ENCODE measurements at regions not wholly inside any gene's neighbourhood (a gene's known extent, or its start where the extent isn't known, plus 50 kb on each side); places are given as distances from the start of the nearest gene placed in this dataset.

DNA sequence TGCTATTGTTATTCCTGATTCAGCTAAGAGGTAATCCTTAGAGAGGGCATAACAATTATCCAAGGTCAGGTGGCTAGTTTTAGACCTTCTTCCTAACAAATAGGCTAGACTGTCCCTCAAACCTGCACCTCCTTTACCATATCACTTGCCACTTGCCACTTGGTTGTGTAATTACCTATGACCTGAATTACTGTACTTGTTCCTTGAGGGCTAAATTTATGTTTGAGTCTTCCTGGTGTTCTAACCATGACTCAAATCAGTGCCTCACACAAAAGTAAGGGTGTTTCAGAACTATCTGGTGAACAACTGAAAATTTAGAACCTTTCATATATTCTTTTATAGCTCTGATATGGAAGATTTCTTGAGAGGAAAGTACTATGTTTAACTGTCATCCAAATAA, 365.8 kb upstream of the SEMA6D start:
- DNase-seq: no peak

DNA sequence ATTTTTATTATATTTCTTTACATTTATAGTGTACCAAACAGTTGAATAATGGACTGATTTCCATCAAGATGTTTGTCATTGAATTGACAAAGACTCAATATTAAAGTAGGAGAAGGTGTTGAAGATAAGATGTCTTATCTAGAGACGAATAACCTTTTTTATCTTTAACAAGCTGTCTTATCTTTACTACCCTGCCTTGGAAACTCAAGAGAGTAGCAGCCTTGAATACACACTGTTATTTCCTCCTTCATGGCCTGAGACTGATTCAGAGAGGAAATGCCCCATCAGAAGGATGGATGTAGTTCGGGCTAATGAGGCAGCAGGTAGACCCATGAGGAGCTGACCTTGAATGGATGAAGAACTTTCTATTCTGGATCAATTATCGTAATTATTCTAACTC, 365.1 kb upstream of the SEMA6D start:
- DNase-seq: no peak

DNA sequence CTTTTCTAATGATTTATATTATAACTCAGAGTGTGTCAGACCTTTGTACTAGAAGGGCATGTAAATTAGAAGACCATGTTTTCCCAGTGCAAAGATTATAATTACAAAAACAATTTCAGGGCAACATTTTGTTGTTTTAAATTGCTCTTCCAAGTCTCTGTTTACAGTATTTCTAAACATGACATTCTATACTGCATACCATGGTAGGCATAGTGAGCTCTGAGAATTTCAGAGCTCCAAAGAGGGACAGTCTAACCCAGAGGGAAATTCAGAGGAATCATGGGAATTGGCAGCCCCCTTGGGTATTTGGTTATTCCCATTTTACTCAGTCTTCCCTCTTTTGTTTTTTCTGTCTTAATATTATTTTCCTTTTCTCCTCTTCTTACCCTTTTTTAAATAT, 361.5 kb upstream of the SEMA6D start:
- DNase-seq: no peak

DNA sequence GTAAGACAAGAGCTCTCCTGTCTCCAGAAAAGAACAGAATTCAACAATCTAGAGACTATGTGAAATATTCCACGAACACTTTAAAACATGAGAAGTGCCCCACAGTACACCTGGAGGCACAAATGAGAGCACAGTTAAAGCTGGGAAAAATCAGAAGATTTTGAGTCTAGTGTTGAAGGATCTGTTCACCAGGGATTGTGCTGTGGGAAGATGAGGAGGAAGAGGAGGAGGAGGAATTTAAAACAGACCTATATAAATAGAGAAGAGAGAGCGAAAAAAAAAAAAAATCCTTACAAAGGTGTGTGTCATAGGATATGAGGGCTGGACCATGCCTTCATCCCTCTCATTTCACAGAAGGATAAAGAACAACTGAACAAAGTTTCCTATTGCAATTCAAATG, 361.0 kb upstream of the SEMA6D start:
- no peak for DNase-seq

DNA sequence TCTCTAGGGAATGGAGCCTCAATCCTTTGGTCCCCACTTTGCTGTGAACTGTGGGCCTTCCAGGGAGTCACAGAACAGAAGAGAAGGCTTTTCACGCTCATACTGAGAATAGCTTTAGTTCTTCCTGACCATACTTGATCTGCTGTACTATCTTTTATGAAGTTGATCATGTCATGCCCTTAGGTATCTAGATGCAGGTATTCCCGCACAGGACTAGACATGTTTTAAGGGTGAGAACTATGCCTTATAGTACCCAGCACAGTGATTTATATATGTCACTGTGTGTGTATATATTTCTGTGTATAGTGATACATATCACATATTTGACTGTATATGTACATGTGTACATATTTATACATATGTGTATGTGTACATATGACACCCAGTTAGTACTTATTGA, 358.4 kb upstream of the SEMA6D start:
- no peak for DNase-seq

DNA sequence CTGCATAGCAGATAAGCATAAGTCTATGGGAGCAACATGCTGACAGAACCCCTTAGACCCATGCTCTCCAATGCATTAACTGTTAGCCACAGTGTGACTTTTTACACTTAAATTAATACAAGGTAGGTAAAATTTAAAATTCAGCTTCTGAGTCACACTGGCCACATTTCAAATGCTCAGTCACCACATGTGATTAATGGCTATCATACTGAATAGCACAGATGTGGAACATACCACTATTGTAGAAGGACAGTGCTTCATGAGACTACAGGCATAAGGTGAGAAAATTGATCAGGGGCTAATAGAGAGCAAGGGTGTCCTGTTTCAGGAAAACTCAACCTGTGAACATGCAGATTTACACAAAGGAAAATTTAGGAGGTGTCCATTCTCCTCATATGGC, 357.0 kb upstream of the SEMA6D start:
- no peak for DNase-seq

DNA sequence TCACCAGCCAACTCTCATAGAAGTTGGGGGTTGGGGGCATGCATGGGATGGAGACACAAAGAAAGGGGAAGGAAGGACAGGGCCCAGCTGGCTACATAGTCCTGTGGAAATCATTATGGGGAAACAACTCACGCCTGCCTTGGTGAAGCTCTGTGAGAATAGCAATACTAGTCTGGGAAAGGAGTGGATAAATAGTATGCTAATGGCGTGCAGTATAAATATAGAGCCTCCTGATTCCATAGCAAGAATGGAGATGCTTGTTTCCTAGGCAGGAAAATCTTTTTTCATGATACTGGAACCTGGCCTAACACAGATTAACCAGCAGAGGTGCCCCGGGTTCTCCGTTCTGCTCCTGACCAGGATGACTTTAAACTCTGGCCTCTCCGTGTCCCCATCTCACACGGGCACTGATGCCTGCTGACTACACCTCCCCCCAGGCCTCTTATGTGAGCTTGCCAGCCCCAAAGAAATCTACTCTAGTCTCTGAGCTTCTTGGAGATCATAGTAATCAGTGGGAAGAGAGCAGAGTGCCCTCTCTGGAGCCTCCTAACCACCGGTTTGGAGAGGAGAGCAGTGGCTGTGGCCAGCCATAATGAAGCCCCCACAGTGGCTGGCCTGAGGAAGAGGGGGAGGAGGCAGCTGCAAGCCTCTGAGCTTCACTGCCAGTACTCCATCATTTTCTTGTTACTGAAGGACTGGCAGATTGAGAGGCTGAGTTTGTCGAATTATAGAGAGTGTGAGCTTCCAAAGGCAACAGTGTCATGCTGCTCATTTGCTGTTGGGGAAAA, 355.0 kb upstream of the SEMA6D start:
- no peak for DNase-seq

DNA sequence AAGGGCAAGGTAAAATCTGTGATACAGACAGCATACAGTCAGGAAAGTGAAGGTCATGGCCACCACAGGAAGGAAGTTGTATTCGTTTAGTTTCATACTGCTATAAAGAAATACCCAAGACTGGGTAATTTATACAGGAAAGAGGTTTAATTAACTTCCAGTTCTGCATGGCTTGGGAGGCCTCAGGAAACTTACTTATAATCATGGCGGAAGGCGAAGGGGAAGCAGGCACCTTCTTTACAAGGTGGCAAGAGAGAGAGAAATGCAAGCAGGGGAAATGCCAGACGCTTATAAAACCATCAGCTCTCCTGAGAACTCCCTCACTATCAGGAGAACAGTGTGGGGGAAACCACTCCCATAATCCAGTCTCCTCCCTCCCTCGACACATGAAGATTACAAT, 353.7 kb upstream of the SEMA6D start:
- DNase-seq: no peak

DNA sequence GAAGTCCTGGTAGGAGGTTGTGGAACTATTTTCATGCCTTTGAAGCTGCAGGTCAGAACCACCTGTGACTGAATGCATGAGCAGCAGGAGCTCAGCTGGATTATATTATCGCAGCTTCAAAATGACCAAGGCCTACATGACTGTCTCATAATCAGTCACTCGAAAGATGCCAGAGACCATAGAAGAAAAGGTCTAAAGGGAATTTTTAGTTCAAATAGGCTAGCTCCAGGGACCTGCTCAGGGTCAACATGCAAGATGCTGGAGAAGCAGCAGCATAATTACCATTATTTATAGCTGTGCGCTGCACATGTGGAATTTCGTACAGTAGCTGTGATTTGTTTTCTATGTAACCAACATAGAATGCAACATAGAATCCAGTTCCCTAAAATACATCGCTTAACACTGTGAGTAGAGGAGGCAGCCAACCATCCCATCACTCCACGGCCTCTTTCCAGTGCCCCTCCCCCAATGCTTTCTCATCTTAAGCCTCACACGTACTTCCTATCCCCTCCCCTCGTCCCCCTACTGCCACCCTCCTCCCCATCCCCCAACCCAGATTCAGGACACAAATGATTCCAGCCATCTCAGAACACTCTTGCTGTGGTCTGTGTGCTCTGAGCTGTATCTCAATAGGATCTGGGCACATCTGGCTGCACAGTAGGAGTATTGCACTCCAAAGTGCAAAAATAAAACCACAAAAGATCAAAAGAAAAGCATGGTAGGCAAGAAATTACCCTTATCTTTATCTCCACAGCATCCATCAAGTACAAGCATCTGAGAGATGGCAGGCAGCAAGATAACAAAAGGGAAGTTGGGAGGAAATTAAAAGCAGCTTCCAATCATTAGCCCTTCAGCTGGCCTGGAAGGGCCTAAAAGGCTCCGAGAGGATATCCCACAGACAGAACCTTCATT, 352.8 kb upstream of the SEMA6D start:
- DNase-seq: no peak

DNA sequence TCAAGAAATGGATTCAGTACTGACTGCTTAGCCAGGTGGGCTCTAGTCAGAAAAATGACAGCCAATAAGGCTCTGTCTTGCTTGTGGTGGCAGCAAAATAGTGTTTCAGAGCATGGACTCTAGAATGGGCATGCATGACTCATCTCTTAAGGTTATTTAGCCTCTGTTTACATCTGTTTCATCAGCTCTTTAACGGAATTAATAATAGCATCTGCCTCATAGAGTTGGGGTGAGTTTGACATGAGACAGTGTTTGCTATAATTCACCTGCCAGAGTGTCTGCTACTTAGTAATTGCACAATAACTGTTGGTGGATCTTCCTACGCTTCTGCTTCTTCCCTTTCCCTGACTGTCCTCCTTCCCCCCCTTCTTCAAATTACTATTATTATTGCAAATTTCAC, 350.4 kb upstream of the SEMA6D start:
- no peak for DNase-seq

DNA sequence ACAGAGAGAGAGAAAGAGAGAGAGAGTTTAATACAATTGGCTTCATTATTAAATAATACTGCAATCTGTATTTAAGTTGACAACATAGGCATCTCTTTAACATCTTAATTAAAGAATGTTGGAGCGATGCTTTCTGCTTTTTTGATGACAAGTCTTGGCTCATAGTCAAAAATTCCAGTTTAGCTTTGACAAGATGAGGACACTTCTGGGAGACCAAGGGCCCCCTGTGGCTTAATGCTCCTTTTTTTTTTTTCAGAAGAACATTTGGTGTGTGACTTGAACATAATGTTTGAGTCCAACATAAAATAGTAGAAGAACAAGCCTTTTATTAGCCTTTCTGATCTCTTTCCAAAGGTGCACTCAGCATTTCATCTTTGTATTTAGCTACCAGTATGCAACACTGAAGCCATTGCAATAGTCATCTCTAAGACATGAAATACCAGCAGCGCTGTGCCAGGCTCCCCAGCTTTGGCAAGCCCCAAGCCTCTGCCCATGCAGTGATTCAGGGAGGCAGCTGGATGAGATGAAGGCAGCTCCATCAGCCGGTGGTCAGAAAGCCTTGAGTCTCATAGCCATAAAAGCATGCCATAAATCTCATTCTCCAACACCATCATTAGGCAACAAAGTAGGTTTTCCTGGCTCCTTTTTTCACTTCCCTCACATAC, 349.4 kb upstream of the SEMA6D start:
- DNase-seq: no peak

DNA sequence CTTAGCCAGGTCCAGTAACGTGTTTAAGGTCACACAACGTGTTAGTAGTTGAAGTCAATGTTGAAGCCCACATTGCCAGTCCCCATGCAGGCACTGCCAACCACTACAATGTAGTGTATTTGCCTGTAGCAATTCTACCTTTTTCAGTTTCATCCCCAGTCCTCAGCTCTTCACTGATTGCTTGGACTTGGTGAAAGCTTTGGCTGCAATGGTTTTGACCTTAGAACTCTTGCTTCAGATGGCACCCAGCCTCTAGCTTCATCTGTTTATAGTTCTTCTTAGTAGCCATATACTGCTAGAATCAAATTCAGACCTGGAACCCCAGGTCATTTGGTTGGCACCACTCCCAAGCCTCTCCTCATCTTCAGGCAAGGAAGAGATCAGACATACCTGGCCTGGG, 345.4 kb upstream of the SEMA6D start:
- no peak for DNase-seq

DNA sequence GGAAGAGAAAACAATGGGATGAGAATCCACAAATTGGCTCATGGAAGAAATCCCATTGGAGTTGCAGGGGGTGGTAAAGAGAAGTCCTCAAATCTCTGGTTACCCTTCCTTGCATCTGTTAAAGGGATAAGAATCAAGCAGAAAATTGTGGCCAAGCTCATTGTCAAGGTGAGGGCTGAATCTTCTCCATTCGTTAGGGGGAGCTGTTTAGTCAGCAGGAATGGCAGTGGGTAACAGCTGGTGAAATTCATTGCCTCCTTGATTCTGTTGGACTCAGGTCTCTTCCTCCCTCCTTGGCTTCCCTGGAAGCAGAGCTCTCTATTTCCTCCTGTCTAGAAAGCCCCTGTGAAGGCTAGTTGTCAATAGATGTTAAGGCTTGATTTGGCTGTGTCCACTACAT, 343.1 kb upstream of the SEMA6D start:
- no peak for DNase-seq

DNA sequence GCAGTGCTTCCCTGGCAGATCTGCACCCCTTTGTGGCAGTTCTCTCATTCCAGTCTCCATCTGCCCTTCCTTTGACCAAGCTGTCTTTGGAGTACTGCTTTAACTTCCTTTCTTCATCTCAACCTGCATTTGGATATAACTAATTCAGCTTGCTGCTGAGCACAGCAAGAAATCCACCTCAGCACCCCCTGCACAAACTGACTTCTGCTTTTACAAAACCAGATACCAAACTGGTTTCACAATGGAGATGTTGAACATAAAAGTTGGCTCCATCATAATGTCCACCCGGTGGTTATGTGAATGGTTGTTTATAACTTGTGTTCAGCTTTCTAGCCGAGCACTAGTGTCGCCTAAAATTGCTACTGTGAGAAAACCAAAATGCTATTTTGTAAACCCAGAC, 341.1 kb upstream of the SEMA6D start:
- no peak for DNase-seq

DNA sequence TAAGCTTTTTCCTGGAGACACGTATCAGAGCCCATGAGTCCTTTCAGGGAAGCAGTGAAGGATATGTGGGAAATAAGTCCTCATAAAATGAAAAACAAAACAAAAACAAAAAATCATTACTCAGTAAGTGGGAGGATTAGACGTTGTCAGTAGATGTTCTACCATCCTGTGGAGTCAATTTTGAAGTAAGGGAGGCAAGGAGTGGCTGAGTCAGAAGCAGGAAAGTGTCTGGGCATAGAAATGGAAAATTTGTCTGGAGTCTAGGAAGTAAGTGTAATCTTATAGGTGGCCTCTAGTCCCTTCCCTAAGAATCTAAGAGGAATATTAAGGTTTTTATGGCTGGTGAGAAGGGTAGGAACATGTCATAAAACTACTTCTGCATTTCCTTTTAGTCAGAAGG, 339.8 kb upstream of the SEMA6D start:
- DNase-seq: no peak

DNA sequence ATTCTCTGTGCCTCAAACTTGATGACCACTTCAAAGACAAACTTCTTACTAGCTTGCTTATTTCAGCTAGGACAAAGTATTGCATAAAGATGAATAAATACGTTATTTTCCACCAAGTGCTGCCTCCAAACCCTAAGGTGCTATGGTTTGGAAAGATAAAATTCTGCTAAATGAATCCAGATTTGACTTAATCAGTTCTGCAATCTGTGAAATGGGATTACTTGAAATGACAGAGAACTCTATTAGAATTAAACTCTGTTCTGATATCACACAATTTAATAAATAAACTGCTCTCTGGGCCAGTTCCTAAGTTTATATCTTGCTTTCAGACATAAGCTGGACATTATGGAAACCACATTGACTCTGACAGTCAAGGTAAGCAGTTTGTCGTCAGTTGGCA, 338.8 kb upstream of the SEMA6D start:
- DNase-seq: no peak

DNA sequence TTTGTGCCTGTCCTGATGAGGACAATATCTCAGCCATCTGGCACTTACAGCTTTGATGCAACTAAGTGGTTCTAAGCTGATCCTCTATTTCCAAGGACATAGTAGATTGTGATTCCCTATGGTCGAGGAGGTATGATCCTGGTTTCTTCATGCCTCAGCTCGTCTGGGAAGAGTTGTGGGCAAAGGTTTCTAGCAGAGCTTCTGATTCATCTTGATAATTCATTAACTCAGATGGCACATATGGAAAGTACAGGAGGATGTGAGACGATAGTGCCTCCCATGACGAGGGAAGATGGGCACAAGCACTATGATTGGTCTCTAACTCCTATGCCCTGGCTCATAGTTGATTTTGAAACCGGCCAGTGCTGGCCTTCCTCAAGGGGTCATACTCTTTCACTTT, 334.2 kb upstream of the SEMA6D start:
- DNase-seq: no peak

DNA sequence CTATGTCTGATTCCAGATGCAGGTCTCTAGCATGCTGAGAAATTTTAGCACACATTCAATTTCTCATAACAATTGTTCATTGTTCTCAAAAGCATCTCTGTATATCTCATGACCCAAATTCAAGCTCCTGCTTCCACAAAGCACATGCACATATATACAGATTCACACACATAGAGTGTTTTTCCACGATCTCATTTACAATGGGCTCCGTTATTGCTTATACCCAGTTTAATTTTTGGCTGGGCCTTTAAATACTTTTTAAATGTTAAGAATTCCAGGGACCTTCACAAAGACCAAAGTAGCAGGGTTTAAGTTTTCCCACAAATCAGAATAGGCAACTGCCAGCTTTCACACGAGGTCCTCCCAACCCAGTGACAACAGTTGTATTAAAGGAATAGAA, 333.5 kb upstream of the SEMA6D start:
- DNase-seq: no peak

DNA sequence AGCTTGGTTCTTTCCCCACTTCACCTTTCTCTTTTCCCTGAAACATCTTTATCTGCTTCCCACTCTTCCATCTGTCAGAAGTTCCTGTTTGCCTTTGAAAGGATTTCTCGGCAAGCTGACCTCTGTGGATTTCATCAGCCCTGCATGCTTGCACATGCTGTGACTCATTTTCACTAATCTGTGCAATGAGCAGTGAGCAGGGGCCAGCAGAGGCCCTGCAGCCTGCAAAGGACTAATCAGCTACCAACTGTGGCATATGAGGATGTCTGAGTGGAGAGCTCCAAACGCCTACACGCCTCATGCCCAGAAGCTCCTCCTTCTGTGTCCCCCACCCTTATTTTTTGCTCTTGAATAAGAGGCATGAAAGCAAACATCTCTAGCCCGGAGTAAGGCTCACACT, 333.0 kb upstream of the SEMA6D start:
- no peak for DNase-seq

DNA sequence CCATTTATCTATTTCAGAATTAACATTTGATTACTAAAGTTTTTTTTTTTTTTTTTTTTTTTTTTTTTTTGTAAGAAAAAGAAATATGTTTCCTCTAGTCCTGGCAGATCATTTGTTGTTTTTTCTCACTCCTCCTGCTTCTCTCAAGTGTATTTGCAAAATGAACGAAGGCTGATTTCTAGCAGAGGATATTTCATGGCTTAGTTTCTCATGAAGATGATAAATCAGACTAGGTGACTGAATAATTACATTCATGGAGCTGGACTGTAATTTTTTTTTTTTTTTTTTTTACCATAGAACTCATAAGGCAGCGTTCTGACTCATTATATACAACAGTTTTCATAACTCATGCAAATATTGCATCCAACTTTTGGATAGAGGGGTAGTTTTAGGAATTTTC, 332.5 kb upstream of the SEMA6D start:
- DNase-seq: no peak

DNA sequence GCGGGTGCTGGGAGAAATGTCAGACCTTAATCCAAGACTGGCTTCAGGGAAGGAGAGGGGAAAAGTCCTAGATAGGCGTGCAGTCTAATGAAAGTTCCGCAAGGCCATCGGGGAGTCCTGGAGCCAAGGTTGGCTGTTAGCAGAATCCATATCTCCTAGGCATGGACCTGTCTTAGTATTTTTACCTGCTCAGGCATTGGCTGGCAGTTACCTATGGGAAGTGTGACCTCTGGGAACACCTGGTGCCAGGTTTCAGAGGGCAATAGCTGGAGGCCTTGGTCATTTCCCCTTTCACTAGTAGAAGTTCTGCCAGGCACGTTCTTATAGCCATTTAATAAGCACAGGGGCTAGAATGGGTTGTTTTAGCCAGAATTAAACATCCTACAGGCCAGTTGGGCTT, 330.8 kb upstream of the SEMA6D start:
- DNase-seq: no peak

DNA sequence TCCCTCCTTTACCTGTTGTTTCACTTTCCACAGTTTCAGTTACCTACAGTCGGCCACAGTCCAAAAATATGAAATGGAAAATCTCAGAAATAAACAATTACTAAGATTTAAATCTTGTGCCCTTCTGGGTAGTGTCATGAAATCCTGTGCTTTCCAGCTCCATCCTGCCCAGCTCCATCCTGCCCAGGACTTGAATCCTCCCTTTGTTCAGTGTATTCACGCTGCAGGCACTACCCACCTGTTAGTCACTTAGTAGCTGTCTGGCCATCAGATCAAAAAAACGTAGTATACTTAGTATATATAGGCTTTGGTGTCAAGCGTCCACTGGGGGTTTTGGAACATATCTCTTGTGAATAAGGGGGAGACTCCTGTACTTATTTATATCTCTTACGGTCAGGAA, 329.0 kb upstream of the SEMA6D start:
- DNase-seq: no peak

DNA sequence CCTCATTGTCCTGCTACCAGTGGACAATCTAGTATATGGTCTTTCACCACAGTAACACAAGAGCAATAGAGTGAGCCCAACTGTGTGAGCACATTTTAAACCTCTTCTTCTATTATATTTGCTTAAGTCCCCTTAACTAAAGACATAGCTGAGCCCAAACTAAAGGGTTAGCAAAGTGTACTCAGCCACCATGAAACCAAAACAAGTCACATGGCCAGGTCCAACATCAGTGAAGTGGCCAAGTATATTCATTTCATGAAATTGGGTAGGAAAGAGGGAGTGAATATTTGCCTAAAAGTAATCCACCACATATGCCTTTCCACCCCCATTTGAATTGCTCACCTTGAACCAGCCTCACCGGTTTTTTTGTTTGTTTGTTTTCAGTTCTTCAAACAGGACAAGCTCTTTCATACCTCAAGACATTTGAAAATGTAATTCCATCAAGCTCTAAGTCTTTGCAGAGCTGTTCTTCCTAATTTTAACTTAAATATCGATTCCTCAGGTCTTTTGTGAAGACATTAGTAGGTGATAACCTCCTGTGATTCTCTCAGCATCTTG, 327.0 kb upstream of the SEMA6D start:
- no peak for DNase-seq

Measured in COR-L47 (cell line).